GM21447 (cell line): ENCODE measurements at regions not wholly inside any gene's neighbourhood (a gene's known extent, or its start where the extent isn't known, plus 50 kb on each side); places are given as distances from the start of the nearest gene placed in this dataset.
"Not testable (repeated sequence)": the region's sequence is repeated elsewhere in the genome, so short reads cannot be mapped to it uniquely, and the experiment has no call there.

ENCODE experiments used
- ATAC-seq: cut with Tn5 transposase; IDR thresholded peaks from one replicate; pipeline ENCODE4 v1.9.1; 2021; ENCODE audit not compliant: unreplicated experiment

DNA sequence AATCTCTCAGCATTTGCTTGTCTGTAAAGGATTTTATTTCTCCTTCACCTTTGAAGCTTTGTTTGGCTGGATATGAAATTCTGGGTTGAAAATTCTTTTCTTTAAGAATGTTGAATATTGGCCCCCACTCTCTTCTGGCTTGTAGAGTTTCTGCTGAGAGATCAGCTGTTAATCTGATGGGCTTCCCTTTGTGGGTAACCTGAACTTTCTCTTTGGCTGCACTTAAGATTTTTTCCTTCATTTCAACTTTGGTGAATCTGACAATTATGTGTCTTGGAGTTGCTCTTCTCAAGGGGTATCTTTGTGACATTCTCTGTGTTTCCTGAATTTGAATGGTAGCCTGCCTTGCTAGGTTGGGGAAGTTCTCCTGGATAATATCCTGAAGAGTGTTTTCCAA, 189.4 kb downstream of the TTC6 start:
- ATAC-seq = not testable (repeated sequence)

GRCh38 chr14:37785298-37785697, 189.9 kb downstream of the TTC6 start:
- ATAC-seq = not testable (repeated sequence)

GRCh38 chr14:37786114-37786625, 190.7 kb downstream of the TTC6 start:
- not testable (repeated sequence) for ATAC-seq

DNA sequence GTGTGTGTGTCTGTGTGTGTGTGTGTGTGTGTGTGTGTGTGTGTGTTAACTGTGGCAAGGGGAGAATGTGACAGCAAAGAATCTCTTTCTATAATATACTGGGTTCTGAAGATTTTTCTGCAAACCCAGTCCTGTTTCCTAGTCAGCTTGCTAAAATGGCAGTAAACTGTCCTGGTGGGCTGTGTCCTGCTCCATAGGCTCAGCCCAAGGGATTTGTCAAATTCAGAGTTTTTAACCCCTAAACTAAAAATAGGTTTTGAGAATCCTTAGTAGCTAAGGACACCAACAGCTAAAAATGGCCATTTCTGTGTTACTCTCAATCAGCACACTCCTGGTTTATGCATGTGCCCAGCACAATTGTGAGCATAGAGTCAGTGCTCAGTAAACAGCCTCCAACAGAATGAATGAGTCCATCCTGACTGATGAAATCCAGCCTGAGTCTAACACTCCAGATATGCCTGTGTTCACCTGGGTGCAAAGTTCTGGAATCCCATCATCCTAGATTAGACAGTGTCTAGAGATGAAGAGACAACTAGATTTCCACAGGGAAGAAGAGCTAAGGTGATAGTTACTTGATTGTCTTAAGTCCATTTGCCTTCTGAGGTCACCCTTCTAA, 192.6 kb downstream of the TTC6 start:
- ATAC-seq = no peak

DNA sequence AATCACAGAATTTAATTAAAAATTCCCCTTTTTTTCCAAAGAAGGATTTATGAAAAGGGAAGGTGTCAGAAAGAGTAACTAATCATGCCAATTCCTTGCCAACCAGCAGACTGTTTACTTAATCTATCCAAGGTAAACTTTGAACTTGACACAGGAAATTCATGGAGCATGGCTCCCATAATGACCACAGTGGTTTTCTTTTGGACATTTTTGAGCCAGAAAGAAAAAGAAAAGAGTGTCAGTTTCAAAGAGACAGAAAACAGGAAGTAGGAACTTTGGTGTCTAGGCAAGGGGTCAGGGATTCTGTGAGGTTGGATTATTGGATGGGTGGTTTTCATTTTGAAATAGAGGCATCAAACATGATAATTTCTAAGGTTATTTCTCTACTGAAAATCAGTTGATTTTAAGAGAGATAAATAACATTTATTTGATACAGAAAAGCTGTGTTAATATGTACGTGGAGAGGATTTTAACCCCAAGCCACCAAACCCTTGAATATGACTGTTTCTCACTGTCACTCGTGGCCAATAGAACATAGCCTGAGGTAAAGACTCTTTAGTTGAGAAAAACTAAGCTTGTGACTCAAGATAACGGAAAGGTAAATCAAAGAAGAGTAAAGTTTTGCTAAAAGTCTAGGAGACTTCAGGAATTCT, 196.1 kb downstream of the TTC6 start:
- ATAC-seq = no peak

DNA sequence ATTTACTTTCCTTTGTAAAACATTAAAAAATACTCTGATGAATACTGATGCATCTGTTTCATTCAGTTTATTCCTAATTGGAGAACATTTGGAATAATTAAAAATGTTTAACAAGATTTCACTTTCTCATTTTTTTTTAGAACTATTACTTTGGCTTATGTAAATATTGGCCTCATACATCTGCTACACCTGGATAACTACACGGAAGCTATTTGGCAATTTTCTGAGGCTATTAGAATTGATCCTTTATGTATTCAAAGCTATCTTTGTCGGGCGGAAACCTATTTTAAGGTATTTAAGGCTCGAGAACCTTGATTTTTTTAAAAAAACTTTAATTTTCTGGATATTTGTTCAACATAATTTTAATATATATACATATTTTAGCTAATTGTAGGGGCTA, 196.7 kb downstream of the TTC6 start:
- ATAC-seq = no peak

GRCh38 chr14:37796703-37797416, 201.4 kb downstream of the TTC6 start:
- no peak for ATAC-seq

DNA sequence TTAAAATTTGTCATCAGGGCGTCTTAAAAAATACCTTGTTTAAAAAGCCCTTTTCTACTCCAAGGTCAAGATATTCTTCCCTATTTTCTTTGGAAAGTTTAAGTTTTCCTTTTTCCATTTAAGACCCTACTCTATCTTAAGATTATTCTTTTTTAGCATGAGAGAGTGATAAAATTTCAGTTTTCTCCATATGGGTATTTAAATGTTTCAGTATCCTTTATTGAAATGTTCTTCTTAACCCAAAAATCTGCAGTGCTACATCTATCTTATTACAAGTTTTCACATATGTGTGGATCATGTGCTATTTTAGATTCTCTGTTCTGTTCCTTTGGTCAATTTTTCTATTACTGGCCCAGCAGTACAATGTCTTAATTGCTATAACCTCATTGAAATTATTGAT, 202.2 kb downstream of the TTC6 start:
- no peak for ATAC-seq

DNA sequence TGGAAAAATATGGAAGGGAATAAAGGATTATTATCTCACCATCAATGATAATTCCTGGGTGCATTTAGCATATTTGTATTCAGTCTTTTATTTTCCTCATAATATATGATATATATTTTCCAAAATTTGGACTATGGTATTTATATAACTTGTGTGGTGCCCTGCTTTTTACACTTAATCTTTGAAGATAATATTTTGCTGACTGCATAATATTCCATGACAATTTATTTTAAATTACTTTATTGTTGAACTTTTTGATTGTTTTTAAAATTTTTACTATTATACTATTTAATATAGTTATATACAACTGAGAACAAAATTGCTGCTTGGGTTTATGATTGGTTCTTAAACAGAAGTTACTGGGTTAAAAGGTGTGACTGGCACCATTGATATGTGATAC, 212.3 kb downstream of the TTC6 start:
- ATAC-seq = no peak

GRCh38 chr14:37810094-37810801, 214.8 kb downstream of the TTC6 start:
- no peak for ATAC-seq

- no peak for ATAC-seq
Observed at GRCh38 chr14:37813732-37814131, 218.3 kb downstream of the TTC6 start.

GRCh38 chr14:37816135-37816534, 220.7 kb downstream of the TTC6 start:
- ATAC-seq = no peak

- no peak for ATAC-seq
Observed at GRCh38 chr14:37816743-37817295, 221.4 kb downstream of the TTC6 start.

DNA sequence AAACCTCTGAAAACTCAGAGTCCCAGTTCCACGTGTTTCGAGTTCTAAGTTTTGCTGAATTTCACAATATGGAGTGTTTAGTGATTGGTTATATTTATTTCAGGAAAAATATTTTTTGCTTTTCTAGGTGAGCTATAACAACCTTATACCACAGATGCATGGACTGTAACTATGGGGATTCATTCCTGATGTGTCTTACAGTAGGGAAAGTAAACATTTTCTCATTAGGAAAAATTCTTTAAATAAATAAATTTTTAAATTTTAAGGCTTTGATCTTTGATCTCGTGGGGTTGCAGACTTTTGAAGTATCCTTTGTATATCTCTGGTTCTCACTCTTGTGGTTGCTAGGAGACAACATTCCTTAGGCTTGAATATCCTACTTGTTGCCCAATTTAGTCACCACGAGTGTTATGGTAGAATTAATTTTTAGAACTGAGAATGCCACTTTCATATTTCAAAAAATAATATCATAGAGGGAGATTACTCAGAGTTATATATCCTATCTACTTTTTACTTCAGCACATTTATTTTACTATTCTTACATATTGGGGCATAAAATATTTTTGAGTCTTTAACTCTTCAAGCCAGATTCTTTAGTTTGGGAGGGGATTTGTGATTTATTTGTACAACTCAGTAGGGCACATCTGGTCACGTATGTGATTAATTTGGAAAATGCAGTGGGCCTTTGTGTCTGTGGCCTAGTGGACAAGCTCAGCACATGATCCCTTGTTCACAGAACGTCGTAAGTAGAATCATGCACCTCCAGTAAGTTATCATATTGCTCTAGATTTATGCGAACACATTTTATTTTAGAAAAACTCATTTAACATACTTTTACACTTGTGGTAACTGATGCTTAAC, 224.0 kb downstream of the TTC6 start:
- no peak for ATAC-seq

DNA sequence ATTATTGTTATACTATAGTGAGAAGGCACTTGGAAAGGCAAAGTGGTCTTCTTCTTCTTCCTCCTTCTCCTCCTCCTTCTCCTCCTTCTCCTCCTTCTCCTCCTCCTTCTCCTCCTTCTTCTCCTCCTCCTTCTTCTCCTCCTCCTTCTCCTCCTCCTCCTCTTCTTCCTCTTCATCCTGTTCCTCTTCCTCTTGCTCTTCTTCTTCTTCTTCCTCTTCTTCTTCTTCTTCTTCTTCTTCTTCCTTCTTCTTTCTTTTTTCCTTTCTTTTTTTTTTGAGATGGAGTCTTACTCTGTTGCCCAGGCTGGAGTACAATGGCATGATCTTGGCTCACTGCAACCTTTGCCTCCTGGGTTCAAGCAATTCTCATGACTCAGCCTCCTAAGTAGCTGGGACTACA, 225.4 kb downstream of the TTC6 start:
- not testable (repeated sequence) for ATAC-seq

DNA sequence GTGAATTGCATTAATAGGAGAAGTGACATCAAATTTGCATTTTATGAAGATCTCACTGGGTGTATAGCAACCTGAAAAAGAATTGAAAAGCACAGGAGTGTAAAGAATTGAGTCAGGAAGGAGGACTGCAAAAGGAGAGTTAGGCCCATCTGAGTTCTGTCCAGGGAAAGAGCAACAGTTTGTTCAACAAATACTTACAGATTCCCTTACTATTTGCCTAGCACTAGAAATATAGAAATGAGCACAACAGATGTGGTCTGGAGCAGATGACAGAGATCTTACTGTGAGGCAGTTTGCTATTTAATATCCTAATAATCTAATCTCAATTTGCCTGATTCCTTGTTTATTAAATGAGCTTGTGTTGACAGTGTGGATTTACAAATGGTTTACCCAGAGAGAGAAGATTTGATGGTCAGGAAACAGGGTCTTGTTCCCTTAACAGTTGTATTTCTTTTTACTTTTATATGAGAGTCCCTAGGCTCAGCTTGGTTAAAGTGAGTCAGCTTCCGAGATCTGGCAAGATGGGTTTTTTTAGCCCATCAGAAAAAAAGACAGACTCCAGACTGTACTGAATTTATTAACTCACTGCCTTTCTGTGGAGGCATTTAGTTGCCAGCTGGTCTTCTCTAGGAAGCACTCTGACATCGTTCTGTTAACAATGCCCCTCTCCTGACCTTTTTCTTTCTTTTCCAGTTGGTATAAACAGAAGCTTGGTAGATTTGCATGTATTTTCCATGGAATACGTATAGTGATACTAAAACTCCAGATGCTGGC, 229.7 kb downstream of the TTC6 start:
- no peak for ATAC-seq

GRCh38 chr14:37826869-37827268, 231.4 kb downstream of the TTC6 start:
- no peak for ATAC-seq

GRCh38 chr14:37830271-37830670, 234.8 kb downstream of the TTC6 start:
- ATAC-seq = no peak

- ATAC-seq = no peak
Observed at GRCh38 chr14:37834275-37834674, 238.8 kb downstream of the TTC6 start.
